Endothelial cell of umbilical vein (primary cell): ENCODE measurements at regions not wholly inside any gene's neighbourhood (a gene's known extent, or its start where the extent isn't known, plus 50 kb on each side); places are given as distances from the start of the nearest gene placed in this dataset.

ENCODE experiments used
- BruUV-seq: library from RNA; stranded (reverse); fragments of 400-500 nt; replicated peaks from 2 replicates; lab custom pipeline; 2021; lab: Mats Ljungman, UMichigan
- CTCF ChIA-PET: fragments of 300-600, 350-600 bp; sonication (Branson Sonifier 250); formaldehyde crosslinking; loops from one replicate; lab custom pipeline; 2021; ENCODE audit warnings: antibody characterized with exemption, inconsistent platforms; lab: Charles Lee
- POLR2A ChIA-PET: fragments of 300-600, 350-600 bp; sonication (Branson Sonifier 250); formaldehyde crosslinking; loops from one replicate; lab custom pipeline; 2021; ENCODE audit warnings: antibody characterized with exemption, inconsistent platforms; lab: Charles Lee
- DNase-seq: peaks from one replicate; pipeline ENCODE4 v3.0.0-alpha.2; 2011; ENCODE audit warnings: low read depth, low spot score
- FAIRE-seq: peaks from 2 replicates; lab custom pipeline; 2011; peaks lifted over from hg19 to GRCh38; lab: Jason Lieb, UNC
- H2AFZ ChIP-seq: 2 replicates; pipeline ENCODE4 v1.6.0; 2012; ENCODE audit warnings: low read depth, low read length, control low read depth, inconsistent platforms
- H3K27ac ChIP-seq: 2 replicates; pipeline ENCODE4 v1.5.1; 2011; ENCODE audit warnings: low read depth, mild to moderate bottlenecking, control low read depth, low read length, moderate library complexity; ENCODE audit not compliant: insufficient read depth
- H3K27me3 ChIP-seq, 2 experiments: 2 replicates each; pipeline versions ENCODE4 v1.6.0 to v1.6.1; 2011; ENCODE audit warnings: low read length in 2 of 2, mixed read lengths in 1 of 2; ENCODE audit not compliant: control insufficient read depth in 2 of 2, insufficient read depth in 2 of 2
- H3K36me3 ChIP-seq, 2 experiments: 2 replicates in 1 of 2; 3 replicates in 1 of 2; pipeline ENCODE4 v1.5.1; 2011; ENCODE audit warnings: low read length in 2 of 2, mild to moderate bottlenecking in 1 of 2, moderate library complexity in 1 of 2; ENCODE audit not compliant: control insufficient read depth in 2 of 2, insufficient read depth in 2 of 2; ENCODE audit errors: extremely low read depth in 1 of 2
- H3K4me1 ChIP-seq: 3 replicates; pipeline ENCODE4 v1.5.1; 2011; ENCODE audit warnings: mild to moderate bottlenecking, low read length; ENCODE audit not compliant: control insufficient read depth, insufficient read depth; ENCODE audit errors: extremely low read depth
- H3K4me2 ChIP-seq: 2 replicates; pipeline ENCODE4 v1.6.1; 2011; ENCODE audit warnings: low read length, control low read depth, mixed read lengths; ENCODE audit not compliant: insufficient read depth
- H3K4me3 ChIP-seq, 3 experiments: fragments of 200-600 bp in 1 of 3; sonication (generic), shearing (Covaris generic) in 1 of 3; replicated peaks in 1 of 3; 2 replicates each; pipeline ENCODE4 v1.5.1; 2011 to 2016; ENCODE audit warnings: control low read depth in 3 of 3, low read length in 3 of 3, mild to moderate bottlenecking in 2 of 3, inconsistent platforms in 1 of 3, low read depth in 1 of 3, moderate library complexity in 1 of 3; ENCODE audit not compliant: insufficient read depth in 1 of 3
- H3K79me2 ChIP-seq: 2 replicates; pipeline ENCODE4 v1.6.0; 2012; ENCODE audit warnings: low read length, inconsistent platforms; ENCODE audit not compliant: control insufficient read depth, insufficient read depth
- H3K9ac ChIP-seq: replicated peaks from 2 replicates; pipeline ENCODE3; 2011; ENCODE audit warnings: low read length, control low read depth; ENCODE audit not compliant: insufficient read depth; ENCODE audit errors: extremely low read depth
- H3K9me1 ChIP-seq: replicated peaks from 3 replicates; pipeline ENCODE4 v1.6.0; 2011; ENCODE audit warnings: mild to moderate bottlenecking, low read length; ENCODE audit not compliant: control insufficient read depth, insufficient read depth; ENCODE audit errors: extremely low read depth
- H3K9me3 ChIP-seq: replicated peaks from 2 replicates; pipeline ENCODE4 v1.5.1; 2012; ENCODE audit warnings: low read length, inconsistent platforms; ENCODE audit not compliant: control insufficient read depth, insufficient read depth
- H4K20me1 ChIP-seq: replicated peaks from 2 replicates; pipeline ENCODE3; 2011; ENCODE audit warnings: mild to moderate bottlenecking, low read length; ENCODE audit not compliant: control insufficient read depth, insufficient read depth; ENCODE audit errors: extremely low read depth
- CTCF ChIP-seq, 2 donors: IDR thresholded peaks; 1 replicate in 1 of 2; 2 replicates in 1 of 2; pipeline ENCODE4 v1.5.1; 2011; ENCODE audit warnings: low read length in 2 of 2, mild to moderate bottlenecking in 2 of 2, moderate library complexity in 2 of 2, control low read depth in 1 of 2, inconsistent platforms in 1 of 2, low read depth in 1 of 2; ENCODE audit not compliant: insufficient read depth in 1 of 2; ENCODE audit errors: extremely low read depth in 1 of 2
- EZH2 ChIP-seq: IDR thresholded peaks from 2 replicates; pipeline ENCODE4 v1.6.1; 2012; ENCODE audit warnings: borderline replicate concordance, low read depth, mild to moderate bottlenecking, moderate library complexity, low read length, inconsistent platforms; ENCODE audit not compliant: severe bottlenecking
- FOS ChIP-seq: IDR thresholded peaks from 2 replicates; pipeline ENCODE4 v1.6.1; 2011; ENCODE audit warnings: mild to moderate bottlenecking, low read length, moderate library complexity, borderline replicate concordance; ENCODE audit not compliant: insufficient read depth
- GATA2 ChIP-seq: IDR thresholded peaks from 2 replicates; pipeline ENCODE4 v1.7.0; 2011; ENCODE audit warnings: low read depth, mild to moderate bottlenecking, moderate library complexity, mixed read lengths, low read length; ENCODE audit not compliant: insufficient read length, insufficient read depth
- JUN ChIP-seq: IDR thresholded peaks from 2 replicates; pipeline ENCODE4 v1.6.1; 2011; ENCODE audit warnings: borderline replicate concordance, low read depth; ENCODE audit not compliant: insufficient read length, insufficient read depth
- MAX ChIP-seq: IDR thresholded peaks from 2 replicates; pipeline ENCODE4 v1.6.1; 2011; ENCODE audit not compliant: insufficient read depth, insufficient read length
- MYC ChIP-seq: IDR thresholded peaks from one replicate; pipeline ENCODE4 v1.6.1; 2011; ENCODE audit warnings: mild to moderate bottlenecking, low read depth, low read length
- POLR2A ChIP-seq: IDR thresholded peaks from 2 replicates; pipeline ENCODE4 v1.6.1; 2012; ENCODE audit warnings: low read depth, mild to moderate bottlenecking, control low read depth, low read length
- POLR2AphosphoS5 ChIP-seq: IDR thresholded peaks from 2 replicates; pipeline ENCODE4 v1.6.1; 2012; ENCODE audit warnings: low read depth, mild to moderate bottlenecking, control low read depth, low read length, moderate library complexity; ENCODE audit not compliant: insufficient read depth
- dilution Hi-C: fragments of 300-500 bp; cut with MboI; formaldehyde crosslinking; loops from one replicate; pipeline ENCODE4 v1.15.0; 2019; ENCODE audit warnings: low sequenced_read_pairs; ENCODE audit not compliant: extremely low pct_ligation_motif_present
- intact Hi-C: fragments of 100-400 bp; cut with micrococcal nuclease; formaldehyde crosslinking; loops from one replicate; pipeline ENCODE4 v1.10.0; 2022

GRCh38 chr4:14335872-14336271 lies 666.4 kb upstream of the CPEB2 start:
- Histone ChIP-seq H3K9me1 (no peaks in the 10 kb centered on the region), H3K27me3 (no peaks in the 10 kb centered on the region), H3K4me2 (no peak overlapping the region), H2AFZ (no peak overlapping the region), H3K27ac (no peak overlapping the region), H3K9ac (no peak overlapping the region), H3K4me3 (no peak overlapping the region), H4K20me1 (no peaks in the 10 kb centered on the region), H3K4me1 (no peaks in the 10 kb centered on the region), H3K9me3 (no peaks in the 10 kb centered on the region), H3K79me2 (no peaks in the 10 kb centered on the region), H3K36me3 (no peaks in the 10 kb centered on the region)
- dilution Hi-C loops, result no loop called here
- TF ChIP-seq EZH2, result no peak
- no peak for TF ChIP-seq MAX
- no peak for TF ChIP-seq CTCF (IDR thresholded peaks at IDR 0.05; ENCODE audit: extremely low read depth in 1 of 2, insufficient read depth in 1 of 2, low read depth in 1 of 2, low read length in 2 of 2)
- no peak for TF ChIP-seq POLR2A
- TF ChIP-seq JUN, result no peak
- no peak for TF ChIP-seq POLR2AphosphoS5
- no peak for TF ChIP-seq MYC
- TF ChIP-seq GATA2, result no peak
- no peak for TF ChIP-seq FOS
- no peak for FAIRE-seq
- intact Hi-C loops, result no loop called here
- no peak for DNase-seq
- POLR2A ChIA-PET, result no interaction called here
- CTCF ChIA-PET, result no interaction called here
- BruUV-seq, result no TSS peak
